Esophagus muscularis mucosa (tissue), 3 donors: ENCODE measurements at regions not wholly inside any gene's neighbourhood (a gene's known extent, or its start where the extent isn't known, plus 50 kb on each side); places are given as distances from the start of the nearest gene placed in this dataset.

Experiments used
- EP300 ChIP-seq: sonication (generic); formaldehyde crosslinking; IDR thresholded peaks from one replicate; pipeline ENCODE4 v1.6.1; 2017; ENCODE audit warnings: antibody characterized with exemption
- POLR2AphosphoS5 ChIP-seq, 2 donors: sonication (generic); formaldehyde crosslinking; IDR thresholded peaks; one replicate each; pipeline ENCODE4 v1.6.1; 2017; ENCODE audit warnings: antibody characterized with exemption in 2 of 2

DNA sequence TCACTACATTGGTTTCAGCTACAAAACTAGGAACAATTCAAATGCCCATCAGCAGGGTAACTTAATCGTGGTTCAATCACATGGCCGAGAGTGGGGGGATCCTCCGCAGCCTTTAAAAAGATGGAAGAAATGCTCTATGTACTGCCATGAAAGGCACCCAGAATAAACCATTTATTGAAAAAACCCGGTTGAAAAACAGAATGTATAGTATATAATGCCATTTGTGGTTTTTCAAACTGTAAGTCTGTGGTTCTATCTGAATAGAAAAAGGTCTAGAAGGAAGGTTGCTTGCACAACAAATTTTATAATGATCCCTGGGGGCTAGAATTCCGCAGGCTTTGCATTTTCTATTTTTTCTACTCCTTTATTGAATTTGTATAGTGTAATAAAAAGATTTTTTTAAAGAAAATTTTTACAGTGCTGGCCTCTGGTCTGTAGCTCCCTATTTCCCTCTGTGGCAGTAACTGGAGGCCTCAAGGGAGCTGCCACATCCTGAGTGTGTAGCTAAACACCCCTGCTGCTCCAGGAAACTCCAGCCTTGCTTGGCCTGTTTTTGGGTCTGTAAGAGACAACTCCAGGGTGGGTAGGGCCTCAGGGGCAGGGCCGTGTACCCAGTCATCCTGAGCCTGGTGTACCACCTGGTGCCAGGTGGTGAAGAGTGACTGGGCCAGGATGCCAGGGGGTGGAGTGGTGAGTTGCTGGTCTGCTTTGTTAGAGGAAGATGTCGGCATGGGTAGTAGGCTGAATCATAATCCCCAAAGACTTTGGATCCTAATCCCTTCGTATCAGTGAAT, 51.5 kb upstream of the EPS8L3 start:
- TF ChIP-seq POLR2AphosphoS5 (IDR thresholded peaks at IDR 0.05) = no peak
- TF ChIP-seq EP300 = no peak
